CD4-positive, alpha-beta T cell treated with Interleukin-1 beta for 1 hour (primary cell): ENCODE measurements at regions not wholly inside any gene's neighbourhood (a gene's known extent, or its start where the extent isn't known, plus 50 kb on each side); places are given as distances from the start of the nearest gene placed in this dataset.
A peak's percentile ranks its signal among the peaks of the same experiment; 100 is the strongest.
"Not testable (repeated sequence)": the region's sequence is repeated elsewhere in the genome, so short reads cannot be mapped to it uniquely, and the experiment has no call there.

ENCODE experiments used
- DNase-seq, 2 donors: peaks; one replicate each; pipeline ENCODE4 v3.0.0-alpha.2; 2020 to 2022

DNA sequence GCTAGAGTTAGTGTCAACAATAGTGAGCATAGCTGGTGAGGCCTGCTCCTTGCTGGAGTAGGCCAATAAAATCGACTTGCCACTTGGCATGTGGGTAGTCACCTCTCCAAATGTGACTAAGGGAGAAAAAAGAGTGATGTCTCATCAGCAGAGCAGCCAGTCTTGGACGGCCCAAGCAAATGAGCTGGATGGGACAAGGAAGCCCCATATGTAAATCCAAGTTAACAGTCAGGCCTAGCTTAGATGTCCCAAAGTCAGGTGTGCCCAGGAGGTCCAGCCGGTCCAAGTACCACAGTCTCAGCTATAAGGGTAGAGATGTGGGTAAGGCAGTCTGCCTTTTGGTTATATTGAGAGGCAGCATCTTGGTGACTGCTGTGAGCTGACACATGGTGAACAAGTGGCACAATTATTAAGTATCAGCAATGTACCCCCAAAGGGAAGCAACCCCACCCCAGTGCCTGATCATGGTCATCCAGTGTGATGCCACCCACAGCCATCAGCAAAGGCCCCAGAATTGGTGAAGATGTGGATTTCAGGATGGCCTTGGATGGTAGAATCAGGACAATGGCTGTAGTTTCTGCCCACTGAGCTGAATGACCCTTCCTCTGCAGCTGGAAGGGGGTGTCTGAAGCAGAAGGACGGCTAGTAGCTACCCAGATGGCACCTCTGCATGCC lies 83.4 kb downstream of the TNFRSF13B start:
- DNase-seq, result no peak

DNA sequence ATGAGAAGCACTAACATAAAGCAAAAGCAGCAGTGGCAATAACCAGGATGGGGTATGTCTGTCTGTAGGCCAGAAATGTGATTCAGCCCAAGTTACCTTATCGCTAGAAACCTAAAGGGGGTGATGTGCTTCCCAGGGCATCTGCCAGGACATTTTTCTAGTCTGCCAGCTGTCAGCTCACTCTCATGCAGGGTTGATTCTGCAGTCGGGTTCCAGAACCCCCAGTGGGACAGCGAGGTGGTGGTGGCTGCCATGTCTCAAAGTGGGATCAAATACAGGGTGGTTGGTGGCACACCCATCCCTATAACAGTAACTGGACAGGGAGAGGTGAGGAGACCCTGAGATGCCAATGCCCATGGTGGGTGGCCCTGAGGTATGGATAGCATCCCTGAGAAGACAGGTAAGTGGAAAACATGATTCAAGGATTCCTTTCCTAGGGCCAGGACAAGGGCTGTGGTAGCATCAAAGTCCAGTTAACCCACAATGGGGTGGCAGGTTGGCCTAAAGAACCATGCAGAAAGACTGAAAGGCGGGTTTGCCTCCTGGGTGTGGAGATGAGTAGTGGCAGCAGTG lies 84.3 kb downstream of the TNFRSF13B start:
- no peak for DNase-seq

DNA sequence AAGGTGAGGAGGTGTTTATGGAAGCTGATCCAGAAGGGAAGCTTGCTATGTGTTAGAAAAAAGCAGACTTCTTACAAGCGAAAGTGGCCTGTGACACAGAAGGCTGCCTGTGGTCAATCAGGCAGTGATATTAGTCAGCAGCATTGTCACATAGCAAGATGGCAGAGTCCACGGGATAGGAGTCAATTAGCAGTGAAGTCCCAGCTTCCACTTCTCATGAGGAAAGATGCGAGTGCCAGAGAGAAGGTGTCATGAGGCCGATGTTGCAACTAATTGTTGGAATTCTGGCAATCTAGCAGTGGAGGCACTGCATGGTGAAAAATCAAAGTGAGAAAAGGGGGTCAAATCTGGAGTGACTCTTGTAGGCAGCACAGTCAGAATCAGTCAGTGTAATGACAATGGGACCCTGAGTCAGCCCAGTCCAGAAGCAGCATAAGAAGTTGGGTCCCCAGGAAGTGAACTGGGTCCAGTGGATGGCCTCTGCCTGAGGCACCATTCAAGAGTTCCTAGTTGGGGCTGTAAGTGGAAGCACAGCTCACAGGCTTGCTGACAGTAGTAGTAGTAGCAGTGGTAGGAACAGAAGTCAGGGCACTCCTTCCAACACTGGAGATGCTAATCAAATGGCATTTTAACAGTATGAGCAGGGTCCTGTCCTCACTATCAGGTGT lies 85.1 kb downstream of the TNFRSF13B start:
- no peak for DNase-seq

DNA sequence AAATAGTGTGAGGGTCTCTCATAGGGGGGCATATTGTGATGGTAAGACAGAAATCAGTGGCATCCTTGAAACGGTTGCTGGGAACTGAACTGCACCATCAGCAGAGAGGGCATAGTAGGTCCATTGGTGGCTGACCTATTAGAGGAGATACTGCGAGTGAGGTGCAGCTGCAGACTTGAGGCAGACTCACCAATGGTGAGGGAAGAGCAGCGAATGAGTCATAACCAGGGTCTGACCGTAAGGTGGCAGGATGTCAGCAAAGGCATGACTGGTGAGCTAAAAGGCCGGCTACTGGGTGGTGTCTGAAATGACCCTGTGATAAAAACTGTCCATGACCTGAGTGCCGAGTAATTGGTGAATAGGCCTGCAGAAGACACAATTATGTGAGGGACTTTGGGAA lies 86.7 kb downstream of the TNFRSF13B start:
- DNase-seq, result not testable (repeated sequence)

DNA sequence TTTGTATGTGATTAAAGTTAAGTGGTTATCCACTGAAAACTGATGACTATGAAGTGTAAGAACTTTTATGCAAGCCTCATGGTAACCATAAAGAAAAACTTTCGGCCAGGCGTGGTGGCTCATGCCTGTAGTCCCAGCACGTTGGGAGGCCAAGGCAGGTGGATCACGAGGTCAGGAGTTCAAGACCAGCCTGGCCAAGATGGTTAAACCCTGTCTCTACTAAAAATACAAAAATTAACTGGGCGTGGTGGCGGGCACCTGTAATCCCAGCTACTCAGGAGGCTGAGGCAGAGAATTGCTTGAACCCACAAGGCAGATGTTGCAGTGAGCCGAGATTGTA lies 89.0 kb downstream of the TNFRSF13B start:
- DNase-seq, result not testable (repeated sequence)

DNA sequence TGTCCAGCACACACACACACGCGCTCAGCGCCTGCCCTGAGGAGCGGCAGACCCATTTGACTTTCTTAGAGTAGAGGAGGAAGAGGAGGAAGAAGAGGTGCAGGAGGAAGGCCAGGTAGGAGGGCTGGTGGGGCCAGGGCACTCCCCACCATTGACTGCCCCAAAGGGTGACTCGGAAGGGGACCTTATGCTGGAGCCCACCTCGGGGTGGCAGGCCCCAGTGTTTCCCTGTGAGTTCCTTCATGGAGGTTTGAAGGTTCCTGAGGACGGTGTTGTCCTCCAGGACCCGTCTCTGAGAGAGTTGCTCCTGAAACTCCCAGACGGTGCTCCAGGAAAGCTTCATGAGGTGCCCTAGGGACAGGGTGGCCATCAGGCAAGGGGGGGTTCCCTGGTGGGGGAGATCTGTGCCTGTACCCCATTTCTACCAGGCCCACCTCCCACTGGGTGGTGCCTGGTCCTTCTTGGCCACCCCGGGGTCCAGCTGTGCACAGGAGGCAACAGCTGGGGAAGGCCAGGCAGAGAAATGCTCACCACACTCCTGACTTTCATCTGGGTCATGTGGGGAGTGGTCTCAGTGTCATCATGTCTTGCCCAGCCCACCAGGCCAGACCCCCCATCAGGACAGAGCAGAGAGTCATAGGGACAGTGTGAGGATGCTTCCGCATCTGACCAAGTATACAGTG lies 89.5 kb downstream of the TNFRSF13B start:
- no peak for DNase-seq

DNA sequence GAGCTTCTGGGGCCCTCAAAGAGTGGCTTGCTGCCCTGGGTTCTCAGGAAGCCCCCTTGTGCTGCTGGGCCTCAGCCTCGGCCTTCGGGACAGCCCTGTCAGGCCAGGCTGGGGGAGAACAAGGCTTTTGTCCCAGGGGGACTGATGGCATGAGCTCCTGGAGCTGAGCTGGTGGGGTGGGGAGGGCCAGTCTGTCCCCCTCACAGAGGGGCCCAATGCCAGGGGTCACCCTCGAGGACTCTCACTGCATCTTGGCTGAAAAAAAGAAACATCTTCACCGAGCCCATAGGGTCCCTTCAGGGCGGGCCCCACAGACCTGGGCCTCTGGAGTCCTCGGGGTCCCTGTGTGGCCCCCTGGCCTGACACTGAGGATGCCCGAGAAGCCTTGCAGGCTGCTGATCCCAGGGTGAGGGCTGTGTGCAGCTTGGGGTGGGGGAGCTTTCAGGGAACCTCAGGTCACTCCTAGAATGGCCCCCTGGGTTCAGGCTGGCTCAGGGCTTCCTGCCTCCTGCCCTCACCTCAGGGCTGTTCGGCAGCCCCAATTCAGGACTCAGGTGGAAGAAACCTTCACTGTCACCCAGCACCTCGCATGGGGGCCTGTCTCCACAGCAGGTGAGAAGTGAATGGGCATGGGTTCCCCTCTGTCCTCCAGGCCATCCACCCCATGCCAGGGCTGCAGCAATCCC lies 90.5 kb downstream of the TNFRSF13B start:
- DNase-seq, result no peak

DNA sequence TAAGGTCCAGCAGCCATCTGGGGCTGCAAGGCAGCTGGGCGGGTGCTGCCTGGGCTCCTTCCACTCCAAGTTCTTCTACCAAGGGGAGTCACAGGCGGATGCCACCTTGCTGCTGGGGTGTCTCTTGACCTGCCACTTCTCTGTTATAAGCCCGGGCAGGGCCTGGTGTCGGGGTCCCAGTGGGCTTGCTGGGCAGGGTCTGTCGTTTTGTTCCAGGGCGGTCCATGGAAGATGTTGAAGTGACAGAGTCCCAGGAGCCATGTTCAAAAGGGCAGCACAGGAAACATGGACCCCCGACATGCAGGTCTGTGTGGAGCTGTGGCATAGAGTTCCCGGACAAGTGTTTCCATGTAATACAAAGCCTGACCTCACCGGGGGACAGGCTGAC lies 91.1 kb downstream of the TNFRSF13B start:
- no peak for DNase-seq

DNA sequence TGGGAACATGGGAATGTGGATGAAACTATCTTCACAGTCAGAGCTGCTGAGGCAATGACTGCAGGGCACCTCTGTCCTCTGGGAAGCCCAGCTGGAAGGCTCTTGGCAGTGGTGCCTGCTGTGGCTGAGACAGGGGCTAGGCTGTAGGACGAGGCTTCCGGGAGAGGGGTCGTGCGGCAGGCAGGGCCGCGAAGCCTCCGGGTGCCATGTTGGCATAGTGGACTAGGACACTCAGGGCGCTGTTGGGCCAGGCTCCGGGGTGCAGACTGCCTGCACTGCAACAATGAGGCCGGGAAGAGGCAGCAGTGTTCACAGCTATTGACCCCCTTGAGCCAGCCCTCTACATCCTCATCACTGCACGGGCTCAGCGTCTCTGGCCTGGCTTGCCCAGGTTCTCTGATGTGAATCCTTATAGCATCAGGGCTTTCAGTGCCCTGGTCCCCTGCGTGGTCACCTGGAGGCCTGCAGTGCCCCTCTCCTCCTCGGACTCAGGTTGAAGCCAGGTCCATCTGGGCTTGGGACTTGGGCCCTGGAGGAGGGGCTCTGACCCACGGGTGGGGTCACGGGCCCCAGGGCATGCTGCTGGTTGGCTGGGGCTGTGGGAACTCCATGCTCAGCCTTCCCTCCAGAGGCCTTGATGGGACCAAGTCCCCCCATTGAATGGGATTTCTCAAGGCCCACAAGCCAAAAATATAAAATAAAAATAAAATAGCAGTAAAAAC lies 91.6 kb downstream of the TNFRSF13B start:
- DNase-seq, result no peak

DNA sequence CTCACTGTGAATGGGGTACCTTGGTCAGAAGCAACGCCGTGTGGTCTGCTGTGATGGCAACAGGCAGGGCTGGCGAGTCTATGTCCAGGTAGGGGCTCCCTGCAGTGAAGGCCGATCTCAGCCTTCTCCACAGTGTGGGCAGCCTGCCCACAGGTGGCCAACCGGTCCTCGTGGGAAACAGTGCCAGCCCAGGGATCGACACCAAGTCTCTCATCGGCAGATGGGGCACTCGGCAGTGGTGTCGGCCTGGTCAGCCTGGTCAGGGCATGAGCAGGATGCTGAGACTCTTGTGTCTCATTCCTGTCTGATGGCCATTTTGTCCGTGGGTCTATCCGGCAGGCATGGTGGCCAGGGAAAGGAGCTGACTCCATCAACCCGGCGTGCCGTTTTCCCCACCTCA lies 92.2 kb downstream of the TNFRSF13B start:
- no peak for DNase-seq

DNA sequence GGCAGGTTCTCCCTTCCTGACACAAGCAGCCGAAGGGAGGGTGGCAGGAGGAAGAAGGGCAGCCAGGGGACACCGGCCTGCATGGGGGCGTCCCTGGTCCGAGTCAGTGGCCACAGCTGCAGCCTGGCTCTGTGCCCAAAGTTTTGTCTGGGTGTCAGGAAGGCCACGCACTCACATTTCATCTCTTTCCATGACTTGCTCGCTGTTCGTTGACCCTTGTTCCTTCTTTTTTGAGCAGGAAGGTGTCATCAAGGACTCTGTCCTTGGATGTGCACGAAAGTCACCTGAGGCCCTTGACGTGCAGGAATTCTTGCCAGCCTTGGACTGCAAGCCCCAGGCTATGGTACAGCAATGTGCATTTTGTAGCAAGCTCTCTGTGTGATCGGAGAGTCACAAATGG lies 93.3 kb downstream of the TNFRSF13B start:
- no peak for DNase-seq

DNA sequence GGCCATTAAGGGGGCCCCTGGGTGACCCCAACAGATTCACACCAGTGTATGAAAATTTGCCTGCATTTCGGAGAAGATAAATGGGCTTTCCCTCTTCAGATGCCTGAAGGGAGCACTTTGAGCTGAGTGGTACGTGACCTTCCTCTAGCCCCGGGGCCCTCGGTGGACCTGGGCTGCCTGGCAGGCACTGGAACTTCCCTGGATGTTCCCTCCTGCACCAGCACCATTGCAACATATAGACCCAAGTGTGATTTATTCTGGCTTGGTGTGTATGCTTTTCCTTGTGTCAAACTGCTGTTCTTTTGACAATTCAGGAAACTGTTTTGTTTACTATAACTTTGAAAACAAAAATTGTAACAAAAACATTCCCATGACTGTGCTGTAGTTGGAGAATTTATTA lies 93.8 kb downstream of the TNFRSF13B start:
- no peak for DNase-seq

DNA sequence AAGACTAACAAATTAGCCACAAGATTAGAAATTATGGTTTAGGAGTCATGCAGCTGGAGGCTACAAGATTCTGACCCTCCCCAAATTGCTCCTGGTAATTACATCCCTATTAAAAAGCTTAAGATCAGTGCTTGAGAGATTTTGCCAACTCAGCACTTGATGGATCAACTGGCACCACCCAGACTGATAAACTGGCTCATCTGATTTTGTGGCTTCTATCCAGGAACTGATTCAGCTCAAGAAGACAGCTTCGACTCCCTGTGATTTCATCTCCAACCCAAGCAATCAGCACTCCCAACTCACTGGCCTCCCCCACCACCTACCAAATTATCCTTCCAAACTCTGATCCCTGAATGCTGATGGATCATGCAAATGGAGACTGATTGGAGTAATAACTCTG lies 94.8 kb downstream of the TNFRSF13B start:
- no peak for DNase-seq

DNA sequence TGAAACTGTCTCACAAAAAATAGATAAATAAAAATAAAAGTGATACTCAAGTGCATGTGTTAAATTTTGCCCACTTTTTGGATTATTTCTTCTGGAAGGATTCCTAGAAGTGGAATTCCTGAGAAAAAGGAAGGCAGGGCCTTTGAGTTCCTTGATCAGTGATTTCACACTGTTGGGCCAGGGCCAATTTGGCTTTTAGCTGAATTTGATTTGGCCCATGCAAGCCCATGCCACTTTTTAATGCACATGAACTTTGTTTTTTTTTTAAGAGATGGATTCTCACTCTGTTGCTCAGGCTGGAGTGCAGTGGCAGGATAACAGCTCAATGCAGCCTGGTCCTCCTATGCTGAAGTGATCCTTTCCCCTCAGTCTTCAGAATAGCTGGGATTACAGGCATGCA lies 96.3 kb downstream of the TNFRSF13B start:
- no peak for DNase-seq

DNA sequence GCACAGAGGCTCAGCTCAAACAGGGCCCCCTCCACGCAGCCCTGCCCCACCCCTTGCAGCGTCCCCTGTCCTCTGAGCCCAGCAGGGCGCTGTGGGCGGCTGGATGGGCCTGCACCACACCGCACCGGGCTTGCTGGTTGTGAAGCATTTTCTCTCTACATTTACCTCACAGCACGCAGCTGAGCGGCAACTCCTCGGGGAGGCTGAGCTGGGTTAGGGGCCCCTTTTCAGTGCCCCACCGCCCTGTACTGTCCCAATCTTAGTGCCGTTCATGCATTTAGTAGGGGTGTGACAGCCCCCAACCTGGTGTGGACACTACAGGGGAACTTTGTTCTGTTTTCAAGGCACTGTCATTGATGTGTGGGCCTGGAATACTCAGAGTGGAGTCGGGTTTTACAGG lies 97.7 kb downstream of the TNFRSF13B start:
- DNase-seq, result not testable (repeated sequence)

DNA sequence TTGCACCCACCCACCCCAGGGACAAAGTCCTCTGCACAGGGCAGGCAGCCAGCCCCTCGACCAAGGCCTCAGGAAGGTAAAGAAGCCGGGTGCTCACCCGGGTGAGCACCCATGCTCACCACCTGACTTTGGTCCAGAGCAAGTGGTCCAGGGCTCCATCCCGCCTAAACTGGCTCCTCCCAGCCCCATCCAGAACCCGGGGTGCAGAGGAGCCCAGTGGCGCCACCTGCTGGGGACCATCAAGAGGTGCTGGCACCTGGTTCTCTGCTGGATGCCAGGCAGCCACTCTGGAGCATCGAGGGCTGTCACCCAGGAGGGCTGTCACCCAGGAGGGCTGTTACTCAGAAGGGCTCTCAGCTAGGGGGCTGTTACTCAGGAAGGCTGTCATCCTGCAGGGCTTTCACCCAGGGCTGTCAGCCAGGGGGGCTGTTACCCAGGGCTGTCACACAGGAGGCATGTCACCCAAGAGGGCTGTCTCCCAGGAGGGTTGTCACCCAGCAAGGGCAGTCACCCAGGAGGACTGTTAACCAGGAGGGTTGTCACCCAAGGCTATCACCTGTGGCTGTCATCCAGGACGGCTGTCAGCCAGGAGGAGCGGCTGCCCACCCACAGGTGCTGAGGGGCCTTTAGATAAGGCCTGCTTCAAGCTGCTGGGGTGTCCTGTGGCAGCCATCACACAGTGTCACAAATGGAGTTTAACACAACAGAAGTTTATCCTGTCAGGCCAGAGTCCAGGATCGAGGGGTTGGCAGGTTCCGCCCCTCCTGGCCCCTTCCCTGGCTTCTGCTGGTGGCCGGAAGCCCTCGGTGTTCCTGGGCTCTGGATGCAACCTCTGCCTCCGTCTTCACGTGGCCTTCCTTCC lies 98.5 kb downstream of the TNFRSF13B start:
- peak; percentile 8 to 24 for DNase-seq

DNA sequence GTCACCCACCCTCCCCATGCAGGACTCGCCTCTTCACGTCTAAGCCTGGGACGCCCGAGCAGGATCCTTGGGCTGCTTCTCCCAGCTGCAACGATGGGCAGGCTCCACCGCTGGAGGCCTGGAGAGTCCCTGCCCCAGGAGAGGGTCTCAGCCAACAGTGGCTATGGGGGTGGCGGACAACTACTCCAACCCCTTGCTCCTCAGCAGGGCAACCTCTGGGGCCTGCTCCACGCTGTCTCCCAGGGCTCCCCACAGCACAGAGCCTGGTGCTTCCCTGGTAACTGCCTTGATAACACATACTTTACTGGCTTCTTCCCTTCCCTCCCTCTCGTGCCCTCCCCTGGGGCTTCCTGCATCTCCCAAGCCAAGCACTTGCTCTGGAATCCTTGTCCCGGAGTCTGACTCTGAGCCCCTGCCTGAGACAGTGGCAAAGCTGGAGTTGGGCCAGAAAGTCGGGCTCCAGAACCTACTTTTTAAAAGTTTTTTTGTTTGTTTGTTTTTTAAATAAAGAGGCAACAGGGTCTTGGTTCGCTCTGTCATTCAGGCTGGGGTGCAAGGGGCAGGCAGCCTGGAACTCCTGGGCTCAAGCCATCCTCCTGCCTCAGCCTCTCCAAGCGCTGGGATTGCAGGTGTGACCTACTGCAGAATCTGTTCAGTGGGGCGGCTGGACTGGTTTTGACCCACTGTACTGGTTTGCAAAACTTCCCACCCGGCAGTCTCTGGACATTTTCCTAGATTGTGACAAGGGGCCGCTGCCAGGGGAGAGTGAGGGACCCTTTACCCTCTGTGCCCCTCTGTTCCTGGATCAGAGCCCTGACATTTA lies 99.4 kb downstream of the TNFRSF13B start:
- no peak for DNase-seq

DNA sequence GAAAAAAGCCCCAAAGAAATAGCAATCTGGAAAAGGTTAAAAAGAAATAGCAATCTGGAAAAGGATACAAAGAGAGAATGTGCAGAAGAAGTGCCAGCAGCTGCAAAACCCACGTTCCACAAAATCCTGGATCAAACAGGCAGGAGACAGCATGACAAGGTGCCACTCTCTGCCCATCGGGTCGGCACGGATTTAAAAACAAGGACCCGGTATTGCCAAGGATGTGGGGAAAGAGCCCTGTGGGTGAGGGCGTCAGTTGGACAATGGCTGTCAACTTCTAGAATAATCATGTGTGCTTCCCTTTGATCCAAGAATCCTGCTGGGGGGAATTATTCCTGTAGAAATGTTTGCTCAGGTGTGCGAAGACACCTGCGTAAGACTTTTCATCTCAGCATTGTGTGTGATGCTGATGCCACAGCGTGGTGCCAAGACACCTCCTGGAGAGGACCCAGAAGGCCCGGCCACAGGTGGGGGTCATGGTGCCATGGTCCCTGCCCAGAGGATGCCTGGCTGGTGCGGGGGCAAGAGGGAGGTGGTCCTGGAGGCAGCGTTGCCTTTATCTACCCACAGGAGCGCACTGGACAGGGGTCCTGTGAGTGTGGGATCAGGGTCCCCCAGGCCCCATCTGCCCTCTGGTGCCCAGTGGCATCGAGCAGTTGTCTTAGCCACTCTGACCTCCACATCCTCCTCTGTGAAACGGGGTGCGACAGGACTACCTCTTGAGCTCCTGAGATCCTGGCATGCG lies 100.3 kb downstream of the TNFRSF13B start:
- DNase-seq, result not testable (repeated sequence)

DNA sequence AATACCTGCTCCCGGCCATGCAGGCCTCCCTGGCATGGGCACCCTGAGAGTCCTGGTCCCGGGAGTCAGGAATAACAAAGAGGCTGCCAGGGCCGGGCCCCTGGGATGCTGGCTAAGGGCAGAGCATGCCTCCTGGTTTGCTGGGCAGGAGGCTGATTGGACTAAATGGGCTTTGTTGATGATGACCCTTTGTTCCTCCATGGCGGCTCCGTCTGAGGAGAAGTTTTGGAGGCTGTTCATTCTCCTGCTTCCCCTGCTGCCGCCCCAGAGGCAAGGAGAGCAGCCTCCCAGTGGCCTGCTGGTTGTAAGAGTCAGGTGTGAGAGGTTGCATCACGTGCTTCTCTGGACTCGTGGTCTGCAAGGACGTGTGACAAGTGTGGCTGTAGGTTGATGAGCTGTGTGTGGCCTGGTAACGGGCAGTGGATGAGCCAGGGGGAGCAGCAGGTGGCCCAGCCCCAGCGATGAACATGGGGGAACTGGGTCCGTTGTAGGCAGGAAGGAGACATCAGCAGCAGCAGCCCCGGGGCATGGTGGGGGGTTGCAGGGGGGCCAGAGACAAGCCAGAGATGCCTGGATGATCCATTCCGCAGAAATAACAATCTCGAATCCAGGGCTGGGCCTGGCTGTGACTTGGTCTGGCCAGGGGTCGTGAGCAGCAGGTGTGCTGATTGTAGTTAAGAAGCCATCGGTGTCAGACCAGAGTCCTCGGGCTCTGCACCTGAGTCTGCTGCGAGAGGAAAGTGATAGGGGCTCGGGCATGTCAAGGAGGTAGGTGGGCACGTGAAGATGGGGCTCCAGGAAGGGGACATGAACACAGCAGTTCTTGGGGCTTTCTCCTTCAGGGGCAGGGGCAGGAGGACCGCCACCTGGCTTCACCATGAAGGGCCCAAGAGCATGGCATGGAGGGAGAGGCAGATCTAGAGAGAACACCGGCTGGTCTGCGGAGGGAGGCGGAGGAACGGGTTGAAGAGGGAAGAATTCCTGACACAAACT lies 101.4 kb downstream of the TNFRSF13B start:
- DNase-seq, result no peak
